Hepatocyte (in vitro differentiated cells): ENCODE measurements at regions not wholly inside any gene's neighbourhood (a gene's known extent, or its start where the extent isn't known, plus 50 kb on each side); places are given as distances from the start of the nearest gene placed in this dataset.

ENCODE experiments used
- DNase-seq: peaks from one replicate; pipeline ENCODE4 v3.0.0-alpha.2; 2016; ENCODE audit warnings: low spot score
- H2AFZ ChIP-seq: fragments of 200-600 bp; sonication (generic); 2 replicates; pipeline ENCODE4 v1.6.0; 2016; ENCODE audit warnings: antibody characterized with exemption, mild to moderate bottlenecking
- H3K27ac ChIP-seq: fragments of 200-600 bp; sonication (generic); 2 replicates; pipeline ENCODE4 v1.5.1; 2016; ENCODE audit warnings: mild to moderate bottlenecking
- H3K27me3 ChIP-seq: fragments of 200-600 bp; sonication (generic); 2 replicates; pipeline ENCODE4 v1.6.1; 2016
- H3K36me3 ChIP-seq: fragments of 200-600 bp; sonication (generic); replicated peaks from 2 replicates; pipeline ENCODE4 v1.5.1; 2016; ENCODE audit warnings: low read depth; ENCODE audit not compliant: insufficient read depth
- H3K4me1 ChIP-seq: fragments of 200-600 bp; sonication (generic); 2 replicates; pipeline ENCODE4 v1.5.1; 2016; ENCODE audit warnings: mild to moderate bottlenecking, moderate library complexity; ENCODE audit not compliant: insufficient read depth
- H3K4me2 ChIP-seq: fragments of 200-600 bp; sonication (generic); 2 replicates; pipeline ENCODE4 v1.6.0; 2016
- H3K4me3 ChIP-seq: fragments of 200-600 bp; sonication (generic); 2 replicates; pipeline ENCODE4 v1.5.1; 2016; ENCODE audit warnings: mild to moderate bottlenecking
- H3K79me2 ChIP-seq: fragments of 200-600 bp; sonication (generic); 2 replicates; pipeline ENCODE4 v1.6.0; 2017; ENCODE audit warnings: mild to moderate bottlenecking
- H3K9me2 ChIP-seq: fragments of 200-600 bp; sonication (generic); replicated peaks from 2 replicates; pipeline ENCODE4 v1.6.0; 2017; ENCODE audit warnings: mild to moderate bottlenecking; ENCODE audit not compliant: insufficient read depth
- H3K9me3 ChIP-seq: fragments of 200-600 bp; sonication (generic); 2 replicates; pipeline ENCODE4 v1.5.1; 2016; ENCODE audit warnings: low read depth, mild to moderate bottlenecking
- H4K20me1 ChIP-seq: fragments of 200-600 bp; sonication (generic); 2 replicates; pipeline ENCODE4 v1.6.0; 2016; ENCODE audit warnings: mild to moderate bottlenecking; ENCODE audit not compliant: insufficient read depth, poor library complexity, severe bottlenecking
- CTCF ChIP-seq: fragments of 200-600 bp; sonication (generic); IDR thresholded peaks from 2 replicates; pipeline ENCODE4 v1.5.1; 2016; ENCODE audit warnings: antibody characterized with exemption, mild to moderate bottlenecking; ENCODE audit not compliant: poor library complexity
- EZH2 ChIP-seq: fragments of 200-600 bp; sonication (generic); IDR thresholded peaks from 2 replicates; pipeline ENCODE4 v1.6.1; 2016; ENCODE audit warnings: antibody characterized with exemption, mild to moderate bottlenecking, borderline replicate concordance
- EZH2phosphoT487 ChIP-seq: fragments of 200-600 bp; sonication (generic); IDR thresholded peaks from one replicate; pipeline ENCODE4 v1.6.1; 2018; ENCODE audit warnings: antibody characterized with exemption, mild to moderate bottlenecking, low read depth, moderate library complexity; ENCODE audit not compliant: unreplicated experiment, severe bottlenecking
- WGBS: methylation state at CpG from one replicate; pipeline ENCODE4 v1.1.6; 2016; ENCODE audit warnings: low lambda C conversion rate; ENCODE audit errors: missing lambda C conversion rate; 5-methylcytosine and 5-hydroxymethylcytosine counted together

- TF ChIP-seq EZH2 (no peak), EZH2phosphoT487 (no peak)
- H3K4me1 ChIP-seq, result no peaks in the 10 kb centered on the region
- H3K27me3 ChIP-seq, result peaks cover 9% of the 10 kb centered on the region
- H3K79me2 ChIP-seq, result no peaks in the 10 kb centered on the region
- no peaks in the 10 kb centered on the region for H3K9me2 ChIP-seq
- H3K4me3 ChIP-seq, result no peak overlapping the region
- no peaks in the 10 kb centered on the region for H3K9me3 ChIP-seq
- DNase-seq, result no peak
- H4K20me1 ChIP-seq, result no peaks in the 10 kb centered on the region
- no peak overlapping the region for H3K27ac ChIP-seq
- no peak overlapping the region for H3K4me2 ChIP-seq
- H3K36me3 ChIP-seq, result no peaks in the 10 kb centered on the region
- H2AFZ ChIP-seq, result no peak overlapping the region
- WGBS, result 98% methylated on average over 2 of the region's 2 CpGs
Observed at GRCh38 chr4:24440765-24441164, 143.6 kb downstream of the DHX15 start.

GRCh38 chr4:24434241-24434640, 150.1 kb downstream of the DHX15 start:
- Histone ChIP-seq H3K4me1 (peaks cover 3% of the 10 kb centered on the region), H3K27ac (no peak overlapping the region), H2AFZ (no peak overlapping the region), H3K9me3 (no peaks in the 10 kb centered on the region), H3K9me2 (no peaks in the 10 kb centered on the region), H3K4me3 (no peak overlapping the region), H3K4me2 (peak overlapping the region; percentile 30), H3K27me3 (peaks cover 21% of the 10 kb centered on the region), H3K79me2 (no peaks in the 10 kb centered on the region), H3K36me3 (no peaks in the 10 kb centered on the region), H4K20me1 (no peaks in the 10 kb centered on the region)
- TF ChIP-seq EZH2phosphoT487 (peak; percentile 82), CTCF (no peak), EZH2 (no peak)
- DNase-seq, result peak; percentile 49
- 55% methylated on average over 10 of the region's 10 CpGs for WGBS

GRCh38 chr4:24433515-24434214, 150.7 kb downstream of the DHX15 start:
- peak; percentile 23 for DNase-seq
- WGBS, result 56% methylated on average over 8 of the region's 8 CpGs
- no peak for TF ChIP-seq CTCF
- TF ChIP-seq EZH2phosphoT487, result no peak
- no peak for TF ChIP-seq EZH2
- Histone ChIP-seq H3K4me2 (peak overlapping the region; percentile 30), H3K27me3 (peaks cover 21% of the 10 kb centered on the region), H4K20me1 (no peaks in the 10 kb centered on the region), H3K9me2 (no peaks in the 10 kb centered on the region), H3K27ac (no peak overlapping the region), H3K4me3 (no peak overlapping the region), H3K4me1 (peaks cover 3% of the 10 kb centered on the region), H3K36me3 (no peaks in the 10 kb centered on the region), H2AFZ (no peak overlapping the region), H3K79me2 (no peaks in the 10 kb centered on the region), H3K9me3 (no peaks in the 10 kb centered on the region)

- WGBS, result 64% methylated on average over 6 of the region's 6 CpGs
- no peaks in the 10 kb centered on the region for H3K36me3 ChIP-seq
Observed at GRCh38 chr4:24428850-24429249, 155.5 kb downstream of the DHX15 start.

More at GRCh38 chr4:24428850-24429249, 155.5 kb downstream of the DHX15 start:
- no peaks in the 10 kb centered on the region for H3K79me2 ChIP-seq
- peak; percentile 10 for TF ChIP-seq CTCF
- TF ChIP-seq EZH2, result no peak
- no peak overlapping the region for H2AFZ ChIP-seq
- H4K20me1 ChIP-seq, result no peaks in the 10 kb centered on the region
- no peak overlapping the region for H3K4me3 ChIP-seq
- DNase-seq, result no peak
- peaks cover 13% of the 10 kb centered on the region for H3K27me3 ChIP-seq
- H3K4me2 ChIP-seq, result no peak overlapping the region
- H3K9me3 ChIP-seq, result no peaks in the 10 kb centered on the region
- no peak overlapping the region for H3K27ac ChIP-seq
- H3K4me1 ChIP-seq, result peaks cover 3% of the 10 kb centered on the region
- no peaks in the 10 kb centered on the region for H3K9me2 ChIP-seq
